ENCODE measurements at regions not wholly inside any gene's neighbourhood (a gene's known extent, or its start where the extent isn't known, plus 50 kb on each side); places are given as distances from the start of the nearest gene placed in this dataset.

DNA sequence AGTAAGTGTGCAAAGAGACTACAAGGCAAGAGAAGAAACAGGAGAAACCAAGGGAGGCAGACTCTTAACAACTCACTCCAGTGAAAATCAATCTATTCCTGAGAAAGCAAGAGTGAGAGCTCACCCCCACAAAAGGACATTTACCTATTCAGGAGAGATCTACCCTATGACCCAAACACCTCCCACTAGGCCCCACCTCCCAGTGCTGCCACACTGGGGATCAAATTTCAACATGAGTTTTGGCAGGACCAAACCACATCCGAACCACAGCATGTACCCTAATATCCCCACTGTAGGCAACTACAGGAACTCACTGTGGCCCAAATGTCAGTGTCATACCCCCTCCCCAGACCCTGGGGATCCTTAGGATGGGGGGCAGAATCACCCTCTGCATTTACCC, 526.2 kb upstream of the B3GAT1 start:
- Histone ChIP-seq H2BK120ac (replicated peaks; ENCODE audit: low read depth, low read length) (no peak overlapping the region), H3K4me2 (ENCODE audit: insufficient read depth in 1 of 2, low read depth in 2 of 2, low read length in 2 of 2) (no peak overlapping the region), H3K27ac (ENCODE audit: low read depth, low read length) (no peak overlapping the region), H2AK5ac (ENCODE audit: low read depth, low read length) (no peak overlapping the region), H3K79me1 (ENCODE audit: low read depth, low read length) (no peaks in the 10 kb centered on the region), H3K27me3 (replicated peaks in 1 of 4; ENCODE audit: control insufficient read depth in 3 of 4, extremely low read depth in 1 of 4, insufficient read depth in 3 of 4, low read length in 3 of 4) (no peaks in the 10 kb centered on the region), H3K23me2 (ENCODE audit: low read depth, low read length) (no peaks in the 10 kb centered on the region), H2BK12ac (ENCODE audit: low read depth, low read length) (no peak overlapping the region), H3K4me1 (replicated peaks in 1 of 4; ENCODE audit: control insufficient read depth in 3 of 4, insufficient read depth in 4 of 4, low read length in 3 of 4) (peaks cover 2 to 11% (median 8%) of the 10 kb centered on the region in 4 experiments; a peak in 6 of 7 replicates), H4K20me1 (replicated peaks in 1 of 2; ENCODE audit: control insufficient read depth in 1 of 2, insufficient read depth in 2 of 2, low read length in 2 of 2) (no peaks in the 10 kb centered on the region), H2BK5ac (ENCODE audit: low read depth, low read length) (no peak overlapping the region), H3K18ac (ENCODE audit: extremely low read depth, low read length) (no peak overlapping the region), H4K5ac (ENCODE audit: insufficient read length, low read depth, low read length) (no peak overlapping the region), H3K36me3 (ENCODE audit: control insufficient read depth in 2 of 4, insufficient read depth in 4 of 4, low read length in 3 of 4) (no peaks in the 10 kb centered on the region), H3K9ac (replicated peaks in 1 of 4; ENCODE audit: extremely low read depth in 1 of 4, low read depth in 3 of 4, low read length in 3 of 4) (no peak overlapping the region), H4K8ac (ENCODE audit: extremely low read depth, insufficient read depth, low read length) (no peak overlapping the region), H3K4ac (replicated peaks; ENCODE audit: insufficient read length, low read depth, low read length) (no peak overlapping the region), H3K14ac (ENCODE audit: insufficient read length) (no peak overlapping the region), H2BK15ac (ENCODE audit: low read length) (no peak overlapping the region), H2BK20ac (ENCODE audit: low read length) (no peak overlapping the region), H4K91ac (replicated peaks; ENCODE audit: insufficient read length, low read length) (no peak overlapping the region), H3K4me3 (ENCODE audit: extremely low read depth in 1 of 4, insufficient read depth in 2 of 4, low read depth in 3 of 4, low read length in 4 of 4) (no peak overlapping the region), H3K79me2 (ENCODE audit: control insufficient read depth in 1 of 2, insufficient read depth in 2 of 2, low read length in 2 of 2) (no peaks in the 10 kb centered on the region), H3K56ac (replicated peaks; ENCODE audit: insufficient read length, low read depth, low read length) (no peak overlapping the region), H3K9me3 (ENCODE audit: insufficient read depth in 2 of 2, low read depth in 1 of 2, low read length in 1 of 2) (peaks cover 0 to 9% of the 10 kb centered on the region in 2 experiments; a peak in 1 of 4 replicates), H3K23ac (ENCODE audit: insufficient read length) (no peak overlapping the region), H2AFZ (ENCODE audit: low read length) (no peak overlapping the region)
- POLR2A ChIA-PET (ENCODE audit: partially characterized antibody): no interaction called here
- TF ChIP-seq EP300 (IDR thresholded peaks at IDR 0.05; ENCODE audit: borderline replicate concordance in 1 of 2, low read depth in 2 of 2, low read length in 2 of 2) (no peak), POU5F1 (IDR thresholded peaks at IDR 0.05; ENCODE audit: low read depth, low read length) (no peak), KDM4A (IDR thresholded peaks at IDR 0.05; ENCODE audit: low read depth, low read length, severe bottlenecking) (no peak), HDAC6 (IDR thresholded peaks at IDR 0.05; ENCODE audit: low read depth, low read length) (no peak)
- FAIRE-seq (peak; percentile 32), DNase-seq (ENCODE audit: low read depth in 1 of 2, low spot score in 2 of 2) (no peak)
- WGBS, 2 experiments (ENCODE audit: extremely low coverage in 1 of 2, insufficient coverage in 1 of 2, insufficient read length in 1 of 2, insufficient replicate concordance in 2 of 2, low coverage in 1 of 2, low lambda C conversion rate in 2 of 2, missing lambda C conversion rate in 1 of 2): 71% methylated on average over 1 of the region's 1 CpG; no CpG with 5 or more reads in 1 of the 2 experiments
- CTCF ChIA-PET (ENCODE audit: partially characterized antibody): interaction anchor here (0.7 to 1.7 kb wide), 8 partner anchors 16 to 500 kb away, joined by 3 to 5 read pairs (median 3); no protein-coding TSS in a partner anchor
